Endothelial cell of umbilical vein (primary cell): ENCODE measurements at regions not wholly inside any gene's neighbourhood (a gene's known extent, or its start where the extent isn't known, plus 50 kb on each side); places are given as distances from the start of the nearest gene placed in this dataset.

ENCODE experiments used
- BruUV-seq: library from RNA; stranded (reverse); fragments of 400-500 nt; replicated peaks from 2 replicates; lab custom pipeline; 2021; lab: Mats Ljungman, UMichigan
- CTCF ChIA-PET: fragments of 300-600, 350-600 bp; sonication (Branson Sonifier 250); formaldehyde crosslinking; loops from one replicate; lab custom pipeline; 2021; ENCODE audit warnings: antibody characterized with exemption, inconsistent platforms; lab: Charles Lee
- POLR2A ChIA-PET: fragments of 300-600, 350-600 bp; sonication (Branson Sonifier 250); formaldehyde crosslinking; loops from one replicate; lab custom pipeline; 2021; ENCODE audit warnings: antibody characterized with exemption, inconsistent platforms; lab: Charles Lee
- DNase-seq: peaks from one replicate; pipeline ENCODE4 v3.0.0-alpha.2; 2011; ENCODE audit warnings: low read depth, low spot score
- FAIRE-seq: peaks from 2 replicates; lab custom pipeline; 2011; peaks lifted over from hg19 to GRCh38; lab: Jason Lieb, UNC
- H2AFZ ChIP-seq: 2 replicates; pipeline ENCODE4 v1.6.0; 2012; ENCODE audit warnings: low read depth, low read length, control low read depth, inconsistent platforms
- H3K27ac ChIP-seq: 2 replicates; pipeline ENCODE4 v1.5.1; 2011; ENCODE audit warnings: low read depth, mild to moderate bottlenecking, control low read depth, low read length, moderate library complexity; ENCODE audit not compliant: insufficient read depth
- H3K27me3 ChIP-seq, 2 experiments: 2 replicates each; pipeline versions ENCODE4 v1.6.0 to v1.6.1; 2011; ENCODE audit warnings: low read length in 2 of 2, mixed read lengths in 1 of 2; ENCODE audit not compliant: control insufficient read depth in 2 of 2, insufficient read depth in 2 of 2
- H3K36me3 ChIP-seq, 2 experiments: 2 replicates in 1 of 2; 3 replicates in 1 of 2; pipeline ENCODE4 v1.5.1; 2011; ENCODE audit warnings: low read length in 2 of 2, mild to moderate bottlenecking in 1 of 2, moderate library complexity in 1 of 2; ENCODE audit not compliant: control insufficient read depth in 2 of 2, insufficient read depth in 2 of 2; ENCODE audit errors: extremely low read depth in 1 of 2
- H3K4me1 ChIP-seq: 3 replicates; pipeline ENCODE4 v1.5.1; 2011; ENCODE audit warnings: mild to moderate bottlenecking, low read length; ENCODE audit not compliant: control insufficient read depth, insufficient read depth; ENCODE audit errors: extremely low read depth
- H3K4me2 ChIP-seq: 2 replicates; pipeline ENCODE4 v1.6.1; 2011; ENCODE audit warnings: low read length, control low read depth, mixed read lengths; ENCODE audit not compliant: insufficient read depth
- H3K4me3 ChIP-seq, 3 experiments: fragments of 200-600 bp in 1 of 3; sonication (generic), shearing (Covaris generic) in 1 of 3; replicated peaks in 1 of 3; 2 replicates each; pipeline ENCODE4 v1.5.1; 2011 to 2016; ENCODE audit warnings: control low read depth in 3 of 3, low read length in 3 of 3, mild to moderate bottlenecking in 2 of 3, inconsistent platforms in 1 of 3, low read depth in 1 of 3, moderate library complexity in 1 of 3; ENCODE audit not compliant: insufficient read depth in 1 of 3
- H3K79me2 ChIP-seq: 2 replicates; pipeline ENCODE4 v1.6.0; 2012; ENCODE audit warnings: low read length, inconsistent platforms; ENCODE audit not compliant: control insufficient read depth, insufficient read depth
- H3K9ac ChIP-seq: replicated peaks from 2 replicates; pipeline ENCODE3; 2011; ENCODE audit warnings: low read length, control low read depth; ENCODE audit not compliant: insufficient read depth; ENCODE audit errors: extremely low read depth
- H3K9me1 ChIP-seq: replicated peaks from 3 replicates; pipeline ENCODE4 v1.6.0; 2011; ENCODE audit warnings: mild to moderate bottlenecking, low read length; ENCODE audit not compliant: control insufficient read depth, insufficient read depth; ENCODE audit errors: extremely low read depth
- H3K9me3 ChIP-seq: replicated peaks from 2 replicates; pipeline ENCODE4 v1.5.1; 2012; ENCODE audit warnings: low read length, inconsistent platforms; ENCODE audit not compliant: control insufficient read depth, insufficient read depth
- H4K20me1 ChIP-seq: replicated peaks from 2 replicates; pipeline ENCODE3; 2011; ENCODE audit warnings: mild to moderate bottlenecking, low read length; ENCODE audit not compliant: control insufficient read depth, insufficient read depth; ENCODE audit errors: extremely low read depth
- EZH2 ChIP-seq: IDR thresholded peaks from 2 replicates; pipeline ENCODE4 v1.6.1; 2012; ENCODE audit warnings: borderline replicate concordance, low read depth, mild to moderate bottlenecking, moderate library complexity, low read length, inconsistent platforms; ENCODE audit not compliant: severe bottlenecking
- FOS ChIP-seq: IDR thresholded peaks from 2 replicates; pipeline ENCODE4 v1.6.1; 2011; ENCODE audit warnings: mild to moderate bottlenecking, low read length, moderate library complexity, borderline replicate concordance; ENCODE audit not compliant: insufficient read depth
- GATA2 ChIP-seq: IDR thresholded peaks from 2 replicates; pipeline ENCODE4 v1.7.0; 2011; ENCODE audit warnings: low read depth, mild to moderate bottlenecking, moderate library complexity, mixed read lengths, low read length; ENCODE audit not compliant: insufficient read length, insufficient read depth
- JUN ChIP-seq: IDR thresholded peaks from 2 replicates; pipeline ENCODE4 v1.6.1; 2011; ENCODE audit warnings: borderline replicate concordance, low read depth; ENCODE audit not compliant: insufficient read length, insufficient read depth
- MYC ChIP-seq: IDR thresholded peaks from one replicate; pipeline ENCODE4 v1.6.1; 2011; ENCODE audit warnings: mild to moderate bottlenecking, low read depth, low read length
- POLR2A ChIP-seq: IDR thresholded peaks from 2 replicates; pipeline ENCODE4 v1.6.1; 2012; ENCODE audit warnings: low read depth, mild to moderate bottlenecking, control low read depth, low read length
- POLR2AphosphoS5 ChIP-seq: IDR thresholded peaks from 2 replicates; pipeline ENCODE4 v1.6.1; 2012; ENCODE audit warnings: low read depth, mild to moderate bottlenecking, control low read depth, low read length, moderate library complexity; ENCODE audit not compliant: insufficient read depth
- dilution Hi-C: fragments of 300-500 bp; cut with MboI; formaldehyde crosslinking; loops from one replicate; pipeline ENCODE4 v1.15.0; 2019; ENCODE audit warnings: low sequenced_read_pairs; ENCODE audit not compliant: extremely low pct_ligation_motif_present
- intact Hi-C: fragments of 100-400 bp; cut with micrococcal nuclease; formaldehyde crosslinking; loops from one replicate; pipeline ENCODE4 v1.10.0; 2022
- TF ChIP-seq, protein P1 (sequence below): IDR thresholded peaks from 2 replicates; pipeline ENCODE4 v1.6.1; 2011; ENCODE audit not compliant: insufficient read depth, insufficient read length
- TF ChIP-seq, protein P2 (sequence below), 2 donors: IDR thresholded peaks; 1 replicate in 1 of 2; 2 replicates in 1 of 2; pipeline ENCODE4 v1.5.1; 2011; ENCODE audit warnings: low read length in 2 of 2, mild to moderate bottlenecking in 2 of 2, moderate library complexity in 2 of 2, control low read depth in 1 of 2, inconsistent platforms in 1 of 2, low read depth in 1 of 2; ENCODE audit not compliant: insufficient read depth in 1 of 2; ENCODE audit errors: extremely low read depth in 1 of 2

DNA sequence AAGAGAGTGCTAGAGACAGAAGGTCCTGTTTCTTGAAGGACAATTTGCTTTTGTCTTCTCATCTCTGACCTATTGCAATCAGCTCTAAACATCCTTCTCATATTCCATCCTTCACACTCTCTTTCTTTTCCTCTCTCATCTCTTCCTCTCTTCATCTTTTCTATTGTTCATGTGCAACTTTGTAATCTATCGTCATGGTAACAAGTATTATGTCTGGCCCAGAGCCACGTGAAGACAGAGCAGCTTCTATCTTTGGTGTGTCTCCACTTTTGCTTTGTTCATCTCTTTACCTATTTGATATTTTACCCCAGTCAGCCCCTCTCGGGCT, 104.9 kb upstream of the ABCB5 start:
- H3K9me3 ChIP-seq, result no peaks in the 10 kb centered on the region
- no peaks in the 10 kb centered on the region for H3K27me3 ChIP-seq
- H2AFZ ChIP-seq, result no peak overlapping the region
- no peak overlapping the region for H3K27ac ChIP-seq
- dilution Hi-C loops (no loop called here), intact Hi-C loops (loop anchor here (10.0 kb wide), 1 partner anchor 296 kb away; the partner anchor contains the start of gene MACC1)
- FAIRE-seq (no peak), DNase-seq (no peak)
- no peaks in the 10 kb centered on the region for H3K36me3 ChIP-seq
- H3K9ac ChIP-seq, result no peak overlapping the region
- H3K4me1 ChIP-seq, result peaks cover 48% of the 10 kb centered on the region
- no TSS peak for BruUV-seq
- no peak overlapping the region for H3K4me3 ChIP-seq
- H3K79me2 ChIP-seq, result no peaks in the 10 kb centered on the region
- no peaks in the 10 kb centered on the region for H3K9me1 ChIP-seq
- ChIA-PET POLR2A (no interaction called here), CTCF (interaction anchor here (2.1 kb wide), 1 partner anchor 88 kb away, joined by 5 read pairs; no protein-coding TSS in a partner anchor)
- H3K4me2 ChIP-seq, result no peak overlapping the region
- no peaks in the 10 kb centered on the region for H4K20me1 ChIP-seq
- TF ChIP-seq FOS (no peak), GATA2 (no peak), JUN (no peak), POLR2AphosphoS5 (no peak), MYC (no peak), EZH2 (no peak), POLR2A (no peak)
- TF ChIP-seq, protein P1, sequence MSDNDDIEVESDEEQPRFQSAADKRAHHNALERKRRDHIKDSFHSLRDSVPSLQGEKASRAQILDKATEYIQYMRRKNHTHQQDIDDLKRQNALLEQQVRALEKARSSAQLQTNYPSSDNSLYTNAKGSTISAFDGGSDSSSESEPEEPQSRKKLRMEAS, result no peak
- TF ChIP-seq, protein P2, sequence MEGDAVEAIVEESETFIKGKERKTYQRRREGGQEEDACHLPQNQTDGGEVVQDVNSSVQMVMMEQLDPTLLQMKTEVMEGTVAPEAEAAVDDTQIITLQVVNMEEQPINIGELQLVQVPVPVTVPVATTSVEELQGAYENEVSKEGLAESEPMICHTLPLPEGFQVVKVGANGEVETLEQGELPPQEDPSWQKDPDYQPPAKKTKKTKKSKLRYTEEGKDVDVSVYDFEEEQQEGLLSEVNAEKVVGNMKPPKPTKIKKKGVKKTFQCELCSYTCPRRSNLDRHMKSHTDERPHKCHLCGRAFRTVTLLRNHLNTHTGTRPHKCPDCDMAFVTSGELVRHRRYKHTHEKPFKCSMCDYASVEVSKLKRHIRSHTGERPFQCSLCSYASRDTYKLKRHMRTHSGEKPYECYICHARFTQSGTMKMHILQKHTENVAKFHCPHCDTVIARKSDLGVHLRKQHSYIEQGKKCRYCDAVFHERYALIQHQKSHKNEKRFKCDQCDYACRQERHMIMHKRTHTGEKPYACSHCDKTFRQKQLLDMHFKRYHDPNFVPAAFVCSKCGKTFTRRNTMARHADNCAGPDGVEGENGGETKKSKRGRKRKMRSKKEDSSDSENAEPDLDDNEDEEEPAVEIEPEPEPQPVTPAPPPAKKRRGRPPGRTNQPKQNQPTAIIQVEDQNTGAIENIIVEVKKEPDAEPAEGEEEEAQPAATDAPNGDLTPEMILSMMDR (IDR thresholded peaks at IDR 0.05; ENCODE audit: extremely low read depth in 1 of 2, insufficient read depth in 1 of 2, low read depth in 1 of 2, low read length in 2 of 2), result no peak
